SU-DHL-6 (cell line): ENCODE measurements at regions not wholly inside any gene's neighbourhood (a gene's known extent, or its start where the extent isn't known, plus 50 kb on each side); places are given as distances from the start of the nearest gene placed in this dataset.

ENCODE experiments used
- H2AFZ ChIP-seq: fragments of 200-600 bp; sonication (generic); 2 replicates; pipeline ENCODE4 v1.6.1; 2014; ENCODE audit warnings: low read depth, mild to moderate bottlenecking, moderate library complexity, mixed read lengths, antibody characterized with exemption, low read length; ENCODE audit not compliant: severe bottlenecking
- H3F3A ChIP-seq: fragments of 200-600 bp; shearing (Covaris generic); 2 replicates; pipeline ENCODE4 v1.6.0; 2016; ENCODE audit warnings: antibody characterized with exemption, mild to moderate bottlenecking; ENCODE audit not compliant: insufficient read depth
- H3K27ac ChIP-seq: fragments of 200-600 bp; sonication (generic); 2 replicates; pipeline ENCODE4 v1.5.1; 2016; ENCODE audit warnings: low read depth, mild to moderate bottlenecking, low read length, moderate library complexity, mixed read lengths
- H3K27me3 ChIP-seq: fragments of 200-600 bp; sonication (generic), shearing (Covaris generic); 2 replicates; pipeline ENCODE4 v1.6.0; 2014; ENCODE audit warnings: mild to moderate bottlenecking, low read length
- H3K36me3 ChIP-seq: fragments of 200-600 bp; sonication (generic); 2 replicates; pipeline ENCODE4 v1.6.1; 2014; ENCODE audit warnings: mild to moderate bottlenecking, low read length, mixed read lengths
- H3K4me2 ChIP-seq: fragments of 300-600, 200-600 bp; shearing (Covaris generic), sonication (generic); 2 replicates; pipeline ENCODE4 v1.6.0; 2014; ENCODE audit warnings: low read length, low read depth, mild to moderate bottlenecking; ENCODE audit not compliant: poor library complexity, severe bottlenecking
- H3K4me3 ChIP-seq: fragments of 200-600 bp; sonication (generic); 2 replicates; pipeline ENCODE4 v1.5.1; 2014; ENCODE audit warnings: antibody characterized with exemption, low read length, mild to moderate bottlenecking, mixed read lengths; ENCODE audit not compliant: insufficient read depth, poor library complexity, severe bottlenecking
- H3K79me2 ChIP-seq: fragments of 200-600 bp; sonication (generic); 2 replicates; pipeline ENCODE4 v1.6.1; 2014; ENCODE audit warnings: mild to moderate bottlenecking, low read length, moderate library complexity; ENCODE audit not compliant: insufficient read depth
- H3K9ac ChIP-seq: fragments of 200-600 bp; sonication (generic); 2 replicates; pipeline ENCODE4 v1.7.0; 2014; ENCODE audit warnings: mild to moderate bottlenecking, low read length
- H3K9me2 ChIP-seq: fragments of 200-600 bp; sonication (generic); replicated peaks from 2 replicates; pipeline ENCODE4 v1.6.1; 2014; ENCODE audit warnings: low read length; ENCODE audit not compliant: insufficient read depth
- H3K9me3 ChIP-seq: fragments of 200-600 bp; sonication (generic); 2 replicates; pipeline ENCODE4 v1.6.1; 2014; ENCODE audit warnings: low read length, mixed read lengths; ENCODE audit not compliant: insufficient read depth
- H4K20me1 ChIP-seq: fragments of 200-600 bp; sonication (generic); 2 replicates; pipeline ENCODE4 v1.6.1; 2014; ENCODE audit warnings: low read depth, mild to moderate bottlenecking, antibody characterized with exemption, low read length, moderate library complexity, mixed read lengths
- CTCF ChIP-seq: fragments of 200-600 bp; sonication (generic); IDR thresholded peaks from one replicate; pipeline ENCODE4 v1.5.1; 2017; ENCODE audit warnings: antibody characterized with exemption, mild to moderate bottlenecking, low read length, moderate library complexity; ENCODE audit not compliant: insufficient read depth, poor library complexity, severe bottlenecking
- EZH2phosphoT487 ChIP-seq: fragments of 200-600 bp; sonication (generic), shearing (Covaris generic); conservative IDR thresholded peaks from 2 replicates; pipeline ENCODE4 v1.6.1; 2018; ENCODE audit warnings: mild to moderate bottlenecking, antibody characterized with exemption, low read length, moderate library complexity, mixed read lengths

GRCh38 chr9:30575691-30576090 lies 1808.8 kb upstream of the ACO1 start:
- H3K9me2 ChIP-seq, result no peaks in the 10 kb centered on the region
- no peaks in the 10 kb centered on the region for H3K36me3 ChIP-seq
- H3K9me3 ChIP-seq, result no peaks in the 10 kb centered on the region
- H2AFZ ChIP-seq, result no peak overlapping the region
- no peaks in the 10 kb centered on the region for H3F3A ChIP-seq
- H3K9ac ChIP-seq, result no peak overlapping the region
- H3K4me2 ChIP-seq, result no peak overlapping the region
- H3K27me3 ChIP-seq, result no peaks in the 10 kb centered on the region
- TF ChIP-seq CTCF (no peak), EZH2phosphoT487 (no peak)
- no peaks in the 10 kb centered on the region for H4K20me1 ChIP-seq
- H3K4me3 ChIP-seq, result no peak overlapping the region
- no peak overlapping the region for H3K27ac ChIP-seq
- H3K79me2 ChIP-seq, result no peaks in the 10 kb centered on the region

- no peaks in the 10 kb centered on the region for H3K9me2 ChIP-seq
- no peaks in the 10 kb centered on the region; the same call in 1 of the 2 replicates for H3K36me3 ChIP-seq
- H3K4me3 ChIP-seq, result no peak overlapping the region
- no peak overlapping the region for H2AFZ ChIP-seq
- no peak overlapping the region for H3K9ac ChIP-seq
- no peaks in the 10 kb centered on the region for H3K27me3 ChIP-seq
- H3K79me2 ChIP-seq, result no peaks in the 10 kb centered on the region
- H3K4me2 ChIP-seq, result no peak overlapping the region
- no peaks in the 10 kb centered on the region for H3F3A ChIP-seq
- no peak overlapping the region for H3K27ac ChIP-seq
- no peaks in the 10 kb centered on the region for H4K20me1 ChIP-seq
- no peak for TF ChIP-seq CTCF
- no peak for TF ChIP-seq EZH2phosphoT487
- H3K9me3 ChIP-seq, result no peaks in the 10 kb centered on the region
These were observed 1804.6 kb upstream of the ACO1 start for GRCh38 chr9:30579810-30580209.

GRCh38 chr9:30582240-30582639 lies 1802.2 kb upstream of the ACO1 start:
- Histone ChIP-seq H3K4me2 (no peak overlapping the region), H3K9me2 (no peaks in the 10 kb centered on the region), H3K79me2 (no peaks in the 10 kb centered on the region), H3K27ac (no peak overlapping the region), H3K9me3 (no peaks in the 10 kb centered on the region), H3F3A (no peaks in the 10 kb centered on the region), H3K27me3 (no peaks in the 10 kb centered on the region), H3K9ac (no peak overlapping the region), H2AFZ (no peak overlapping the region), H3K4me3 (no peak overlapping the region), H3K36me3 (no peaks in the 10 kb centered on the region; the same call in 1 of the 2 replicates), H4K20me1 (no peaks in the 10 kb centered on the region)
- no peak for TF ChIP-seq CTCF
- no peak for TF ChIP-seq EZH2phosphoT487

GRCh38 chr9:30584559-30584958 lies 1799.9 kb upstream of the ACO1 start:
- no peaks in the 10 kb centered on the region for H3K9me3 ChIP-seq
- TF ChIP-seq EZH2phosphoT487 (no peak), CTCF (no peak)
- no peaks in the 10 kb centered on the region for H4K20me1 ChIP-seq
- no peak overlapping the region for H2AFZ ChIP-seq
- no peak overlapping the region for H3K4me2 ChIP-seq
- no peaks in the 10 kb centered on the region for H3K79me2 ChIP-seq
- H3K4me3 ChIP-seq, result no peak overlapping the region
- no peaks in the 10 kb centered on the region for H3K9me2 ChIP-seq
- H3K27ac ChIP-seq, result no peak overlapping the region
- H3K9ac ChIP-seq, result no peak overlapping the region
- H3F3A ChIP-seq, result no peaks in the 10 kb centered on the region
- no peaks in the 10 kb centered on the region; the same call in 1 of the 2 replicates for H3K36me3 ChIP-seq
- H3K27me3 ChIP-seq, result no peaks in the 10 kb centered on the region
